ENCODE measurements at regions not wholly inside any gene's neighbourhood (a gene's known extent, or its start where the extent isn't known, plus 50 kb on each side); places are given as distances from the start of the nearest gene placed in this dataset.

GRCh38 chr9:111099199-111100008 is 61.1 kb upstream of the LPAR1 start:
- no peak for TF ChIP-seq MXD4 (CRISPR knock-in tag; IDR thresholded peaks at IDR 0.05; ENCODE audit: borderline replicate concordance)
- TF ChIP-seq MYBL2 (CRISPR knock-in tag; IDR thresholded peaks at IDR 0.05): no peak
- no peak for TF ChIP-seq STAT6 (CRISPR knock-in tag; conservative IDR thresholded peaks at IDR 0.05; ENCODE audit: low read depth)
- no peak for TF ChIP-seq TEAD4 (CRISPR knock-in tag; IDR thresholded peaks at IDR 0.05)
- no peak for TF ChIP-seq ERG (CRISPR knock-in tag; IDR thresholded peaks at IDR 0.05)
- TF ChIP-seq AR (CRISPR knock-in tag; IDR thresholded peaks at IDR 0.05): no peak
- TF ChIP-seq NR3C1 (CRISPR knock-in tag; conservative IDR thresholded peaks at IDR 0.05; ENCODE audit: low read depth): no peak
- TF ChIP-seq ZNF121 (CRISPR knock-in tag; IDR thresholded peaks at IDR 0.05): no peak
- no peak for TF ChIP-seq RELA (CRISPR knock-in tag; IDR thresholded peaks at IDR 0.05; ENCODE audit: borderline replicate concordance)
- TF ChIP-seq ZNF281 (CRISPR knock-in tag; IDR thresholded peaks at IDR 0.05): no peak
- no peak for TF ChIP-seq PREB (CRISPR knock-in tag; IDR thresholded peaks at IDR 0.05; ENCODE audit: borderline replicate concordance)
- no peak for TF ChIP-seq NFE2L1 (CRISPR knock-in tag; IDR thresholded peaks at IDR 0.05)
- TF ChIP-seq GRHL2 (CRISPR knock-in tag; IDR thresholded peaks at IDR 0.05; ENCODE audit: insufficient replicate concordance, severe bottlenecking): no peak
- no peak for TF ChIP-seq ZNF263 (CRISPR knock-in tag; IDR thresholded peaks at IDR 0.05; ENCODE audit: low read depth)
- TF ChIP-seq GABPB1 (CRISPR knock-in tag; IDR thresholded peaks at IDR 0.05): no peak
- ChIA-PET POLR2A (no interaction called here), CTCF (interaction anchor here (0.6 kb wide), 2 partner anchors 63 to 1459 kb away, joined by 3 to 4 read pairs; no protein-coding TSS in a partner anchor)
- H3K27ac Mint-ChIP-seq: peak overlapping the region; percentile 73
- H3K9me3 Mint-ChIP-seq: no peaks in the 10 kb centered on the region
- DNase-seq (ENCODE audit: low spot score) (peak; percentile 22), ATAC-seq (peak; percentile 73)
- H3K27me3 Mint-ChIP-seq (ENCODE audit: low read depth): peaks cover 50% of the 10 kb centered on the region
- H3K4me3 Mint-ChIP-seq: no peak overlapping the region
- H3K36me3 Mint-ChIP-seq: no peaks in the 10 kb centered on the region
- H3K4me1 Mint-ChIP-seq: peaks cover 77% of the 10 kb centered on the region
